ENCODE measurements at regions not wholly inside any gene's neighbourhood (a gene's known extent, or its start where the extent isn't known, plus 50 kb on each side); places are given as distances from the start of the nearest gene placed in this dataset.
"Not testable (repeated sequence)": the region's sequence is repeated elsewhere in the genome, so short reads cannot be mapped to it uniquely, and the experiment has no call there.

DNA sequence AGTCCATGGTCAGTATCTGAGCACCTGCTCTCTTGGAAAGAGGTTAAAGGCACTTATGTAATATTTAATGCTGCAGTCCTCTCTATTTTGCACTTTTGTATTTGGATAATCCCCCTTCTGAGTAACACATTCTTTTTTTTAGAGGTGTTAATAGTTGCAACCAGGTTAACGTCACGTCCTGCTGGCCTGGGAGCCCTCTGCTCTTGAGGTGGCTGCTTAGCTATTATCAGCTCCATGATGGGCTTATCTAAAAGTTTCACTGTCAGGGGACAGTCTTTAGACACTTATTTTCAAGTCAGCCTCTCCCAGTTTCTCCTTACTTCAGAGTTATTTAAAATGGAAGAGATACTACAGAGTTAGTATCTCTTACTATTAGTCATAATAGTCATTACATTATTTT is 795.5 kb upstream of the CDH18 start:
- not testable (repeated sequence) for TF ChIP-seq EZH2 (IDR thresholded peaks at IDR 0.05; ENCODE audit: borderline replicate concordance, low read depth, low read length, severe bottlenecking); CTCF (IDR thresholded peaks at IDR 0.05; ENCODE audit: borderline replicate concordance, extremely low read depth, low read length, poor library complexity, severe bottlenecking)

All from DND-41 (cell line).